Kidney epithelial cell (primary cell): ENCODE measurements at regions not wholly inside any gene's neighbourhood (a gene's known extent, or its start where the extent isn't known, plus 50 kb on each side); places are given as distances from the start of the nearest gene placed in this dataset.

Source experiments
- DNase-seq: peaks from one replicate; pipeline ENCODE4 v3.0.0-alpha.2; 2010; ENCODE audit warnings: low read depth
- H3K27me3 ChIP-seq: 2 replicates; pipeline ENCODE4 v1.6.0; 2011; ENCODE audit warnings: low read length; ENCODE audit not compliant: control insufficient read depth, insufficient read depth
- H3K36me3 ChIP-seq: 2 replicates; pipeline ENCODE4 v1.5.1; 2011; ENCODE audit warnings: low read length; ENCODE audit not compliant: control insufficient read depth, insufficient read depth
- H3K4me3 ChIP-seq: 2 replicates; pipeline ENCODE4 v1.5.1; 2011; ENCODE audit warnings: low read depth, mild to moderate bottlenecking, control low read depth, low read length
- CTCF ChIP-seq: IDR thresholded peaks from 2 replicates; pipeline ENCODE4 v1.5.1; 2011; ENCODE audit warnings: mild to moderate bottlenecking, moderate library complexity, low read length, control low read depth, inconsistent platforms; ENCODE audit not compliant: insufficient read depth, poor library complexity, severe bottlenecking

- no peaks in the 10 kb centered on the region for H3K27me3 ChIP-seq
- no peaks in the 10 kb centered on the region for H3K36me3 ChIP-seq
- H3K4me3 ChIP-seq = no peak overlapping the region
- TF ChIP-seq CTCF = no peak
- DNase-seq = no peak
Observed at GRCh38 chr6:9485992-9486391, 928.9 kb downstream of the TFAP2A start.

- no peak for DNase-seq
- H3K27me3 ChIP-seq = no peaks in the 10 kb centered on the region
- no peaks in the 10 kb centered on the region for H3K36me3 ChIP-seq
- H3K4me3 ChIP-seq = no peak overlapping the region
- TF ChIP-seq CTCF = no peak
Observed at GRCh38 chr6:9484686-9485085, 930.2 kb downstream of the TFAP2A start.

- Histone ChIP-seq H3K27me3 (no peaks in the 10 kb centered on the region), H3K4me3 (no peak overlapping the region), H3K36me3 (no peaks in the 10 kb centered on the region)
- TF ChIP-seq CTCF = no peak
- DNase-seq = no peak
Observed at GRCh38 chr6:9484091-9484490, 930.8 kb downstream of the TFAP2A start.

- DNase-seq = peak; percentile 88
- no peak for TF ChIP-seq CTCF
- Histone ChIP-seq H3K4me3 (no peak overlapping the region), H3K36me3 (no peaks in the 10 kb centered on the region), H3K27me3 (no peaks in the 10 kb centered on the region)
Observed at GRCh38 chr6:9482030-9482738, 932.7 kb downstream of the TFAP2A start.

GRCh38 chr6:9481292-9482029, 933.4 kb downstream of the TFAP2A start:
- no peak for TF ChIP-seq CTCF
- Histone ChIP-seq H3K4me3 (no peak overlapping the region), H3K27me3 (no peaks in the 10 kb centered on the region), H3K36me3 (no peaks in the 10 kb centered on the region)
- no peak for DNase-seq
